SW480 (cell line): ENCODE measurements at regions not wholly inside any gene's neighbourhood (a gene's known extent, or its start where the extent isn't known, plus 50 kb on each side); places are given as distances from the start of the nearest gene placed in this dataset.
"Not testable (repeated sequence)": the region's sequence is repeated elsewhere in the genome, so short reads cannot be mapped to it uniquely, and the experiment has no call there.

Experiments
- DNase-seq: peaks from one replicate; pipeline ENCODE4 v3.0.0-alpha.2; 2016; ENCODE audit warnings: low spot score

GRCh38 chr4:9604031-9604892 lies 160.0 kb downstream of the DEFB131A start:
- DNase-seq, result not testable (repeated sequence)

GRCh38 chr4:9604893-9605190 lies 160.6 kb downstream of the DEFB131A start:
- DNase-seq, result not testable (repeated sequence)

- DNase-seq, result no peak
Observed at GRCh38 chr4:9608300-9608699, 164.1 kb downstream of the DEFB131A start.

- not testable (repeated sequence) for DNase-seq
Observed at GRCh38 chr4:9610321-9610720, 166.1 kb downstream of the DEFB131A start.

GRCh38 chr4:9611101-9611500 lies 166.9 kb downstream of the DEFB131A start:
- no peak for DNase-seq

GRCh38 chr4:9636411-9636810 lies 145.0 kb upstream of the DRD5 start:
- not testable (repeated sequence) for DNase-seq

GRCh38 chr4:9659678-9660077 lies 121.8 kb upstream of the DRD5 start:
- DNase-seq, result peak; percentile 3

GRCh38 chr4:9660955-9661354 lies 120.5 kb upstream of the DRD5 start:
- not testable (repeated sequence) for DNase-seq

GRCh38 chr4:9670725-9671124 lies 110.7 kb upstream of the DRD5 start:
- not testable (repeated sequence) for DNase-seq

- not testable (repeated sequence) for DNase-seq
Observed at GRCh38 chr4:9677357-9677756, 104.1 kb upstream of the DRD5 start.

GRCh38 chr4:9679704-9680478 lies 101.5 kb upstream of the DRD5 start:
- DNase-seq, result no peak

- DNase-seq, result not testable (repeated sequence)
Observed at GRCh38 chr4:9683174-9683573, 98.3 kb upstream of the DRD5 start.

GRCh38 chr4:9685016-9685415 lies 96.4 kb upstream of the DRD5 start:
- DNase-seq, result not testable (repeated sequence)

GRCh38 chr4:9685692-9686091 lies 95.7 kb upstream of the DRD5 start:
- DNase-seq, result no peak

- DNase-seq, result not testable (repeated sequence)
Observed at GRCh38 chr4:9690636-9691237, 90.7 kb upstream of the DRD5 start.

- DNase-seq, result peak; percentile 79
Observed at GRCh38 chr4:9691238-9692065, 90.0 kb upstream of the DRD5 start.

GRCh38 chr4:9692791-9693491 lies 88.5 kb upstream of the DRD5 start:
- DNase-seq, result not testable (repeated sequence)

GRCh38 chr4:9694403-9694802 lies 87.0 kb upstream of the DRD5 start:
- not testable (repeated sequence) for DNase-seq

- DNase-seq, result peak; percentile 25
Observed at GRCh38 chr4:9695994-9696393, 85.4 kb upstream of the DRD5 start.

GRCh38 chr4:9696561-9696960 lies 84.9 kb upstream of the DRD5 start:
- DNase-seq, result not testable (repeated sequence)

- DNase-seq, result not testable (repeated sequence)
Observed at GRCh38 chr4:9702019-9702418, 79.4 kb upstream of the DRD5 start.
